Esophagus muscularis mucosa (tissue), 4 donors: ENCODE measurements at regions not wholly inside any gene's neighbourhood (a gene's known extent, or its start where the extent isn't known, plus 50 kb on each side); places are given as distances from the start of the nearest gene placed in this dataset.

Experiments used
- DNase-seq: peaks from one replicate; pipeline ENCODE4 v3.0.0-alpha.2; 2017; ENCODE audit errors: extremely low spot score
- H3K27ac ChIP-seq, 4 donors: fragments of 200-600 bp; sonication (generic); replicated peaks in 1 of 4; 1 replicate in 3 of 4; 2 replicates in 1 of 4; pipeline ENCODE4 v1.5.1; 2016 to 2019; ENCODE audit warnings: mild to moderate bottlenecking in 1 of 4
- H3K27me3 ChIP-seq, 4 donors: fragments of 200-600 bp; sonication (generic); one replicate each; pipeline versions ENCODE4 v1.5.1 to v1.6.0; 2016 to 2019
- H3K36me3 ChIP-seq, 4 donors: fragments of 200-600 bp; sonication (generic); one replicate each; pipeline ENCODE4 v1.5.1; 2016 to 2019
- H3K4me1 ChIP-seq, 4 donors: fragments of 200-600 bp; sonication (generic); one replicate each; pipeline ENCODE4 v1.5.1; 2016 to 2019
- H3K4me3 ChIP-seq, 4 donors: fragments of 200-600 bp; sonication (generic); 1 replicate in 2 of 4; 2 replicates in 2 of 4; pipeline ENCODE4 v1.5.1; 2016 to 2019; ENCODE audit warnings: mild to moderate bottlenecking in 4 of 4, moderate library complexity in 1 of 4
- H3K9me3 ChIP-seq, 4 donors: fragments of 200-600 bp; sonication (generic); 1 replicate in 3 of 4; 2 replicates in 1 of 4; pipeline ENCODE4 v1.5.1; 2016 to 2019
- EP300 ChIP-seq: sonication (generic); formaldehyde crosslinking; IDR thresholded peaks from one replicate; pipeline ENCODE4 v1.6.1; 2017; ENCODE audit warnings: antibody characterized with exemption
- POLR2A ChIP-seq: fragments of 450-650 bp; IDR thresholded peaks from one replicate; pipeline ENCODE4 v1.6.1; 2017; ENCODE audit warnings: antibody characterized with exemption, moderate library complexity, mild to moderate bottlenecking, low read depth
- POLR2AphosphoS5 ChIP-seq, 2 donors: sonication (generic); formaldehyde crosslinking; IDR thresholded peaks; one replicate each; pipeline ENCODE4 v1.6.1; 2017; ENCODE audit warnings: antibody characterized with exemption in 2 of 2
- WGBS: methylation state at CpG from one replicate; pipeline ENCODE4 v1.1.5; 2018; 5-methylcytosine and 5-hydroxymethylcytosine counted together
- intact Hi-C: fragments of 100-400 bp; cut with DNase I; formaldehyde crosslinking; loops from one replicate; pipeline ENCODE4 v1.15.1; 2023
- TF ChIP-seq, protein P1 (sequence below), 3 experiments: fragments of 200-600 bp in 2 of 3; fragments of 450-650 bp in 1 of 3; sonication (generic) in 2 of 3; IDR thresholded peaks; one replicate each; pipeline ENCODE4 v1.5.1; 2017 to 2019; ENCODE audit warnings: antibody characterized with exemption in 3 of 3, mild to moderate bottlenecking in 2 of 3, moderate library complexity in 1 of 3

GRCh38 chr12:24696800-24697199, 252.1 kb downstream of the BCAT1 start:
- WGBS = 81% methylated on average over 6 of the region's 6 CpGs
- H3K27ac ChIP-seq = no peak overlapping the region
- DNase-seq = no peak
- H3K9me3 ChIP-seq = no peaks in the 10 kb centered on the region
- no peak overlapping the region for H3K4me3 ChIP-seq
- H3K36me3 ChIP-seq = no peaks in the 10 kb centered on the region
- H3K4me1 ChIP-seq = no peaks in the 10 kb centered on the region
- TF ChIP-seq EP300 (no peak), POLR2AphosphoS5 (IDR thresholded peaks at IDR 0.05) (no peak), POLR2A (no peak)
- TF ChIP-seq, protein P1, sequence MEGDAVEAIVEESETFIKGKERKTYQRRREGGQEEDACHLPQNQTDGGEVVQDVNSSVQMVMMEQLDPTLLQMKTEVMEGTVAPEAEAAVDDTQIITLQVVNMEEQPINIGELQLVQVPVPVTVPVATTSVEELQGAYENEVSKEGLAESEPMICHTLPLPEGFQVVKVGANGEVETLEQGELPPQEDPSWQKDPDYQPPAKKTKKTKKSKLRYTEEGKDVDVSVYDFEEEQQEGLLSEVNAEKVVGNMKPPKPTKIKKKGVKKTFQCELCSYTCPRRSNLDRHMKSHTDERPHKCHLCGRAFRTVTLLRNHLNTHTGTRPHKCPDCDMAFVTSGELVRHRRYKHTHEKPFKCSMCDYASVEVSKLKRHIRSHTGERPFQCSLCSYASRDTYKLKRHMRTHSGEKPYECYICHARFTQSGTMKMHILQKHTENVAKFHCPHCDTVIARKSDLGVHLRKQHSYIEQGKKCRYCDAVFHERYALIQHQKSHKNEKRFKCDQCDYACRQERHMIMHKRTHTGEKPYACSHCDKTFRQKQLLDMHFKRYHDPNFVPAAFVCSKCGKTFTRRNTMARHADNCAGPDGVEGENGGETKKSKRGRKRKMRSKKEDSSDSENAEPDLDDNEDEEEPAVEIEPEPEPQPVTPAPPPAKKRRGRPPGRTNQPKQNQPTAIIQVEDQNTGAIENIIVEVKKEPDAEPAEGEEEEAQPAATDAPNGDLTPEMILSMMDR (IDR thresholded peaks at IDR 0.05) = no peak
- intact Hi-C loops = no loop called here
- H3K27me3 ChIP-seq = no peaks in the 10 kb centered on the region

DNA sequence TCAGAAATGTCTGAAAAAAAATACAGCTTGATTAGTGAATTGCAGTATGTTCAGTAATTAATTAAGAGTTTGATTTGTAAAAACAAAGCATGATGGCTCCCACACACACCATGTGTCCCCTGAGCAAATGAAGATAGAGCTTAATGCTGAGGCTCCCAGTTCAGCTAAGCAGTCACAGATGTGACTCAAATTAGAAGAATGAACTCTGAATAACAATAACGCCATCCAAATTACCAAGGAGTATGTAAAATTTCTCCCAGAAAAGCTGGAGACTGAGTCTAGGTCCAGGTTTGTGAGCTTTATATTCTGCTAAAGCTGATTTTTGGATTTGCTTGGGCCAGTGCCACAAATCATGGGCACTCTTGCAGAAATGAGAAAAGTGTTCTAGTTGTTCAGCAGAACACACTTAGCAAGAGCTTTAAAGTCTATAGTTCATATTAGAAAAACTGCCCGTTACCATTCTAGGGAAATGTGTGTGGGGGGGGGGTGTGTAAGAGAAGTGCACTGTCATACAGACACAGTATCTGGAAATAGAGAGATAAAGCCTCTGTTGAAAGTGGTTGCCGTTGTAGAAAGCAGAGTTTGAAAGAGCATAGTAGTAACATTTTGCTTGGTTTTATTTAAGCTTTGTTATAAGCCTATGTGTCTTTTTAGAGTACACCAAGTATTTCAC, 253.1 kb downstream of the BCAT1 start:
- WGBS = 69% methylated on average over 3 of the region's 3 CpGs
- H3K36me3 ChIP-seq = no peaks in the 10 kb centered on the region

GRCh38 chr12:24695103-24695502, 253.8 kb downstream of the BCAT1 start:
- no peaks in the 10 kb centered on the region for H3K36me3 ChIP-seq
- no peak overlapping the region for H3K27ac ChIP-seq
- DNase-seq = no peak
- 91% methylated on average over 4 of the region's 4 CpGs for WGBS
- H3K27me3 ChIP-seq = no peaks in the 10 kb centered on the region
- H3K4me1 ChIP-seq = no peaks in the 10 kb centered on the region
- intact Hi-C loops = no loop called here
- TF ChIP-seq, protein P1 (IDR thresholded peaks at IDR 0.05) = no peak
- no peaks in the 10 kb centered on the region for H3K9me3 ChIP-seq
- no peak overlapping the region for H3K4me3 ChIP-seq

More for the DNA sequence above, 253.1 kb downstream of the BCAT1 start:
- H3K9me3 ChIP-seq = no peaks in the 10 kb centered on the region
- H3K27me3 ChIP-seq = no peaks in the 10 kb centered on the region
- no peak for DNase-seq
- no peak overlapping the region for H3K4me3 ChIP-seq
- H3K4me1 ChIP-seq = no peaks in the 10 kb centered on the region
- TF ChIP-seq EP300 = no peak
- TF ChIP-seq, protein P1 (IDR thresholded peaks at IDR 0.05) = no peak
- TF ChIP-seq POLR2A = no peak
- TF ChIP-seq POLR2AphosphoS5 (IDR thresholded peaks at IDR 0.05) = no peak
- H3K27ac ChIP-seq = no peak overlapping the region
- intact Hi-C loops = no loop called here

GRCh38 chr12:24688601-24689000, 260.3 kb downstream of the BCAT1 start:
- peaks cover 0 to 8% (median 0%) of the 10 kb centered on the region in 4 donors for H3K9me3 ChIP-seq
- no peak overlapping the region for H3K4me3 ChIP-seq
- WGBS = 91% methylated on average over 6 of the region's 6 CpGs
- H3K27ac ChIP-seq = no peak overlapping the region
- no peaks in the 10 kb centered on the region for H3K36me3 ChIP-seq
- DNase-seq = no peak
- H3K4me1 ChIP-seq = no peaks in the 10 kb centered on the region
- intact Hi-C loops = no loop called here
- TF ChIP-seq, protein P1 (IDR thresholded peaks at IDR 0.05) = no peak
- TF ChIP-seq POLR2AphosphoS5 (IDR thresholded peaks at IDR 0.05) = no peak
- TF ChIP-seq POLR2A = no peak
- no peak for TF ChIP-seq EP300
- H3K27me3 ChIP-seq = no peaks in the 10 kb centered on the region

GRCh38 chr12:24681570-24681969, 267.3 kb downstream of the BCAT1 start:
- Histone ChIP-seq H3K36me3 (no peaks in the 10 kb centered on the region), H3K27me3 (no peaks in the 10 kb centered on the region), H3K27ac (no peak overlapping the region), H3K9me3 (peaks cover 0 to 8% (median 0%) of the 10 kb centered on the region in 4 donors), H3K4me1 (no peaks in the 10 kb centered on the region), H3K4me3 (no peak overlapping the region)
- TF ChIP-seq EP300 (no peak), POLR2AphosphoS5 (IDR thresholded peaks at IDR 0.05) (no peak), POLR2A (no peak)
- TF ChIP-seq, protein P1 (IDR thresholded peaks at IDR 0.05) = no peak
- 72% methylated on average over 3 of the region's 3 CpGs for WGBS
- DNase-seq = no peak
- intact Hi-C loops = no loop called here
